ENCODE measurements at regions not wholly inside any gene's neighbourhood (a gene's known extent, or its start where the extent isn't known, plus 50 kb on each side); places are given as distances from the start of the nearest gene placed in this dataset.

DNA sequence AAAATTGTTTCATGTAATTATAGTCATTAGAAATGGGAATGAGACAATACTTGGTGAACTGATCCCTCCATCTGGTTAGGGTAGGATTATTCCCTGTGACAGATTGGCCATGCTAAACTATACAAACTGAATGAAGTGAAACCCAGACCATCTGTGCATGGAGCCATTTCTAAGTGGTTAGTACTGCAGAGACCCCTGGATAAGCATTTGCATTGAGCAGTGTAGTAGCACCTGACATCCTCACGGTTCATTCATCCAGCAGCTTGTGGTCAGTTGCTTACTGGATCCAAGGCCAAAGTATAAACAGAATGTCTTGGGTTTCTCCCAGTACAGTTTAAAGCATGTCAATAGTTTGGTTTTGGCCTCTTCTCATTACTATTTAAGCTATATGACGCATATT is 93.8 kb upstream of the ARHGAP42 start:
- TF ChIP-seq, protein P1, sequence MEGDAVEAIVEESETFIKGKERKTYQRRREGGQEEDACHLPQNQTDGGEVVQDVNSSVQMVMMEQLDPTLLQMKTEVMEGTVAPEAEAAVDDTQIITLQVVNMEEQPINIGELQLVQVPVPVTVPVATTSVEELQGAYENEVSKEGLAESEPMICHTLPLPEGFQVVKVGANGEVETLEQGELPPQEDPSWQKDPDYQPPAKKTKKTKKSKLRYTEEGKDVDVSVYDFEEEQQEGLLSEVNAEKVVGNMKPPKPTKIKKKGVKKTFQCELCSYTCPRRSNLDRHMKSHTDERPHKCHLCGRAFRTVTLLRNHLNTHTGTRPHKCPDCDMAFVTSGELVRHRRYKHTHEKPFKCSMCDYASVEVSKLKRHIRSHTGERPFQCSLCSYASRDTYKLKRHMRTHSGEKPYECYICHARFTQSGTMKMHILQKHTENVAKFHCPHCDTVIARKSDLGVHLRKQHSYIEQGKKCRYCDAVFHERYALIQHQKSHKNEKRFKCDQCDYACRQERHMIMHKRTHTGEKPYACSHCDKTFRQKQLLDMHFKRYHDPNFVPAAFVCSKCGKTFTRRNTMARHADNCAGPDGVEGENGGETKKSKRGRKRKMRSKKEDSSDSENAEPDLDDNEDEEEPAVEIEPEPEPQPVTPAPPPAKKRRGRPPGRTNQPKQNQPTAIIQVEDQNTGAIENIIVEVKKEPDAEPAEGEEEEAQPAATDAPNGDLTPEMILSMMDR (conservative IDR thresholded peaks at IDR 0.05; ENCODE audit: low read length) = no peak
- TF ChIP-seq EZH2phosphoT487 (IDR thresholded peaks at IDR 0.05; ENCODE audit: borderline replicate concordance) = no peak
